Endothelial cell (in vitro differentiated cells): ENCODE measurements at regions not wholly inside any gene's neighbourhood (a gene's known extent, or its start where the extent isn't known, plus 50 kb on each side); places are given as distances from the start of the nearest gene placed in this dataset.

Experiments used
- DNase-seq: peaks from one replicate; pipeline ENCODE4 v3.0.0; 2021; ENCODE audit warnings: low spot score
- H3K27ac Mint-ChIP-seq: one replicate; pipeline ENCODE4 v1.8.0; 2021; ENCODE audit warnings: mixed read lengths, inconsistent platforms; ENCODE audit not compliant: unreplicated experiment
- H3K27me3 Mint-ChIP-seq: one replicate; pipeline ENCODE4 v1.8.0; 2021; ENCODE audit warnings: mild to moderate bottlenecking, moderate library complexity, mixed read lengths, inconsistent platforms; ENCODE audit not compliant: unreplicated experiment
- H3K36me3 Mint-ChIP-seq: one replicate; pipeline ENCODE4 v1.8.0; 2021; ENCODE audit warnings: mild to moderate bottlenecking, low read depth, mixed read lengths, inconsistent platforms; ENCODE audit not compliant: unreplicated experiment
- H3K4me1 Mint-ChIP-seq: one replicate; pipeline ENCODE4 v1.8.0; 2021; ENCODE audit warnings: mild to moderate bottlenecking, mixed read lengths, inconsistent platforms; ENCODE audit not compliant: unreplicated experiment
- H3K4me3 Mint-ChIP-seq: one replicate; pipeline ENCODE4 v1.8.0; 2021; ENCODE audit warnings: mild to moderate bottlenecking, mixed read lengths, inconsistent platforms; ENCODE audit not compliant: unreplicated experiment
- H3K9me3 Mint-ChIP-seq: one replicate; pipeline ENCODE4 v1.8.0; 2021; ENCODE audit warnings: mixed read lengths, inconsistent platforms; ENCODE audit not compliant: unreplicated experiment
- CTCF ChIP-seq: fragments of 200-600 bp; sonication (generic); IDR thresholded peaks from one replicate; pipeline ENCODE4 v1.5.0; 2021; ENCODE audit warnings: antibody characterized with exemption; ENCODE audit not compliant: unreplicated experiment

- TF ChIP-seq CTCF = no peak
- DNase-seq = no peak
- Mint-ChIP-seq H3K27ac (no peak overlapping the region), H3K4me1 (peaks cover 5% of the 10 kb centered on the region), H3K4me3 (no peak overlapping the region), H3K9me3 (no peaks in the 10 kb centered on the region), H3K36me3 (no peaks in the 10 kb centered on the region), H3K27me3 (peaks cover 2% of the 10 kb centered on the region)
Observed at GRCh38 chr16:66082424-66082823, 284.1 kb upstream of the CDH5 start.

- no peak for TF ChIP-seq CTCF
- no peaks in the 10 kb centered on the region for H3K9me3 Mint-ChIP-seq
- no peak for DNase-seq
- H3K4me1 Mint-ChIP-seq = peaks cover 5% of the 10 kb centered on the region
- H3K36me3 Mint-ChIP-seq = no peaks in the 10 kb centered on the region
- no peak overlapping the region for H3K27ac Mint-ChIP-seq
- H3K27me3 Mint-ChIP-seq = peaks cover 2% of the 10 kb centered on the region
- H3K4me3 Mint-ChIP-seq = no peak overlapping the region
Observed at GRCh38 chr16:66081775-66082366, 284.6 kb upstream of the CDH5 start.

DNA sequence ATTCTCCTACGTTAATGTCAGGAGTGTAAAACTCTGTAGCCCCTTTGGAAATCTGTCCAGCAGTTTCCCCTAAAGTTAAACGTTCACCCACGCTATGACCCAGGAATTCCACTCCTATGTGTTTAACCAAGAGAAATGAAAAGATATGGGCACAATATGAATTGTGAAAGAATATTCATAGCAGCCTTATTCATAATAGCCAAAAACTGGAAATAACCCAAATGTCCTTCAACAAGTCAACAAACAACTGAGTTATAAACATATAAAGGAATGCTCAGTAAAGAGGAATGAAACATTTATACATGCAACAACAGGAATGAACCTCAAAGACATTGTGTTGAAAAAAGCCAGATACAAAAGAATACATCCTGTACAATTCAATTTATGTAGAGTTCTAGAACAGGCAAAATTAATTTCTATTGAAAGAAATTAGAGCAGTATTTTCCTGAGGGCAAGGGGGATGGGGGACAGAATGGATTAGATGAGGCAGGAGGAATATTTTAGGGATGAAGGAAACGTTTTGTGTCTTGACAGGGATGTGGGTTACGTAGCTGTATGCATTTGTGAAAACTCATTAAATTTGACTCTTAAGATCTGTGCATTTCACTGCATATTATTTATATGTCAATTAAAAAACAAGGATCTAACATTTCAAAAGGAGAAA lies 286.7 kb upstream of the CDH5 start:
- no peak for DNase-seq
- H3K27me3 Mint-ChIP-seq = no peaks in the 10 kb centered on the region
- no peak for TF ChIP-seq CTCF
- no peaks in the 10 kb centered on the region for H3K9me3 Mint-ChIP-seq
- H3K4me3 Mint-ChIP-seq = no peak overlapping the region
- no peak overlapping the region for H3K27ac Mint-ChIP-seq
- no peaks in the 10 kb centered on the region for H3K36me3 Mint-ChIP-seq
- peaks cover 5% of the 10 kb centered on the region for H3K4me1 Mint-ChIP-seq

- H3K36me3 Mint-ChIP-seq = no peaks in the 10 kb centered on the region
Observed at GRCh38 chr16:66070140-66070917, 296.2 kb upstream of the CDH5 start.

More at GRCh38 chr16:66070140-66070917, 296.2 kb upstream of the CDH5 start:
- Mint-ChIP-seq H3K27me3 (no peaks in the 10 kb centered on the region), H3K9me3 (no peaks in the 10 kb centered on the region), H3K4me1 (no peaks in the 10 kb centered on the region), H3K4me3 (no peak overlapping the region), H3K27ac (no peak overlapping the region)
- no peak for DNase-seq
- TF ChIP-seq CTCF = no peak
